ENCODE measurements at regions not wholly inside any gene's neighbourhood (a gene's known extent, or its start where the extent isn't known, plus 50 kb on each side); places are given as distances from the start of the nearest gene placed in this dataset.

- no peak overlapping the region for H3K27ac ChIP-seq (ENCODE audit: low read depth, low read length)
- H3K4me3 ChIP-seq (ENCODE audit: low read depth in 1 of 2, low read length in 2 of 2): no peak overlapping the region
- H3K36me3 ChIP-seq (ENCODE audit: insufficient read depth, low read length): no peaks in the 10 kb centered on the region
- H3K27me3 ChIP-seq (ENCODE audit: control insufficient read depth in 1 of 2, insufficient read depth in 2 of 2, low read length in 2 of 2): no peaks in the 10 kb centered on the region
- H3K9ac ChIP-seq (ENCODE audit: low read length): no peak overlapping the region
- H3K4me1 ChIP-seq (ENCODE audit: insufficient read depth, low read length): no peaks in the 10 kb centered on the region
- H3K9me3 ChIP-seq (ENCODE audit: low read length): no peaks in the 10 kb centered on the region
Measured at GRCh38 chr14:54275997-54276725, 120.6 kb upstream of the CDKN3 start.

DNA sequence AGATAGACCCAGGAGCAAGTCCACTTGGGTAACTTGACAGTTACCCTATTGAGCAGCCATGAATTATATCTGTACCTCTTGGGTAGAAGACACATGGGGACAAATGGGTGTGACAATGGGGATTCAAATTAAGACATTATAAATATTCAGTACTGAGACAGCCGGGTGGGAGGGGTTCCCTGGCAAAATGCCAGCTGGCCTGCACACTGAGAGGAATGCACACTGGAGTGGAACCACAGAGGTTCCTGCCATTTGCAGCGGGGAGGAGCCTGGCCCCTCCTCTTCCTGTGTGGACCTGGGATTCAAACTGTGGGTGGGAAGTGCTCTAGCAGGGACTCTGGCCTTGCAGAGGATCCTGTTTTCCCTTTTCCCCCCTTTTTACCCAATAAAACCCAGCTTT, 118.7 kb upstream of the CDKN3 start:
- H3K27ac ChIP-seq (ENCODE audit: low read depth, low read length): no peak overlapping the region
- no peaks in the 10 kb centered on the region for H3K36me3 ChIP-seq (ENCODE audit: insufficient read depth, low read length)
- H3K4me1 ChIP-seq (ENCODE audit: insufficient read depth, low read length): no peaks in the 10 kb centered on the region
- no peaks in the 10 kb centered on the region for H3K9me3 ChIP-seq (ENCODE audit: low read length)
- H3K4me3 ChIP-seq (ENCODE audit: low read depth in 1 of 2, low read length in 2 of 2): no peak overlapping the region
- H3K9ac ChIP-seq (ENCODE audit: low read length): no peak overlapping the region
- H3K27me3 ChIP-seq (ENCODE audit: control insufficient read depth in 1 of 2, insufficient read depth in 2 of 2, low read length in 2 of 2): no peaks in the 10 kb centered on the region

DNA sequence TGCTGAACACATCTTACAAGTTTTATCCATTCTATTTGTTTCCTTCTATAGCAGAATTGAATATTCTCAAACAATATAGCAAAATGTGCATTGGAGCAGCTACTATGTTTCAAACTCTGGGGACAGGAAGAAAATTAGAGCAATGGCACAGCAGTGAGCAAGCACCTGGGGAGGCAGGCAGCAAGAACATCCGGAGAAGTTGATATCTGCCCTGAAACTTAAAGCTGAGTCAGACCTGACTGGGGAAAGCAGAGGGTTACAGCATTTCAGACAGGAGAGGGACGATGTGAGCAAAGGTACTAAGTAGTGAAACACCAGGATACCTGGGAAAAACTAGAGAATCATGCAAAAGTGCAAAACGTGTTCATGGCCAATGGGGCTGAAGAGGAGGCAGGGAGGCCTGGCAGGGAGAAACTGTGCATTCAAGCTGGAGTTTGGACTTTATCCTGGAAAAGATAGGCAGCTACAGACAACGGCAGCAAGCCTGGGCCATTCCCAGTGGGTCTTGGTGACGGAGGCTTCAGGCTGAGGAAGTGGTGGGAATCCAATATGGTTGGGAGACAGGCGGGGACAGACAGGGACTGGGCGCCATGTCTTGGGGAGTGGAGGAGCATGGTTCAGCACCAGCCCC, 118.0 kb upstream of the CDKN3 start:
- no peaks in the 10 kb centered on the region for H3K27me3 ChIP-seq (ENCODE audit: control insufficient read depth in 1 of 2, insufficient read depth in 2 of 2, low read length in 2 of 2)
- H3K9me3 ChIP-seq (ENCODE audit: low read length): no peaks in the 10 kb centered on the region
- H3K27ac ChIP-seq (ENCODE audit: low read depth, low read length): no peak overlapping the region
- H3K9ac ChIP-seq (ENCODE audit: low read length): no peak overlapping the region
- no peaks in the 10 kb centered on the region for H3K36me3 ChIP-seq (ENCODE audit: insufficient read depth, low read length)
- no peak overlapping the region for H3K4me3 ChIP-seq (ENCODE audit: low read depth in 1 of 2, low read length in 2 of 2)
- no peaks in the 10 kb centered on the region for H3K4me1 ChIP-seq (ENCODE audit: insufficient read depth, low read length)

GRCh38 chr14:54282849-54283248, 114.0 kb upstream of the CDKN3 start:
- no peak overlapping the region for H3K27ac ChIP-seq (ENCODE audit: low read depth, low read length)
- H3K27me3 ChIP-seq (ENCODE audit: control insufficient read depth in 1 of 2, insufficient read depth in 2 of 2, low read length in 2 of 2): no peaks in the 10 kb centered on the region
- no peak overlapping the region for H3K9ac ChIP-seq (ENCODE audit: low read length)
- no peaks in the 10 kb centered on the region for H3K36me3 ChIP-seq (ENCODE audit: insufficient read depth, low read length)
- no peaks in the 10 kb centered on the region for H3K9me3 ChIP-seq (ENCODE audit: low read length)
- no peaks in the 10 kb centered on the region for H3K4me1 ChIP-seq (ENCODE audit: insufficient read depth, low read length)
- H3K4me3 ChIP-seq (ENCODE audit: low read depth in 1 of 2, low read length in 2 of 2): no peak overlapping the region

- no peaks in the 10 kb centered on the region for H3K27me3 ChIP-seq (ENCODE audit: control insufficient read depth in 1 of 2, insufficient read depth in 2 of 2, low read length in 2 of 2)
- no peak overlapping the region for H3K27ac ChIP-seq (ENCODE audit: low read depth, low read length)
- no peak overlapping the region for H3K9ac ChIP-seq (ENCODE audit: low read length)
- H3K4me1 ChIP-seq (ENCODE audit: insufficient read depth, low read length): no peaks in the 10 kb centered on the region
- no peak overlapping the region for H3K4me3 ChIP-seq (ENCODE audit: low read depth in 1 of 2, low read length in 2 of 2)
- H3K36me3 ChIP-seq (ENCODE audit: insufficient read depth, low read length): no peaks in the 10 kb centered on the region
- no peaks in the 10 kb centered on the region for H3K9me3 ChIP-seq (ENCODE audit: low read length)
Measured at GRCh38 chr14:54285030-54285429, 111.8 kb upstream of the CDKN3 start.

DNA sequence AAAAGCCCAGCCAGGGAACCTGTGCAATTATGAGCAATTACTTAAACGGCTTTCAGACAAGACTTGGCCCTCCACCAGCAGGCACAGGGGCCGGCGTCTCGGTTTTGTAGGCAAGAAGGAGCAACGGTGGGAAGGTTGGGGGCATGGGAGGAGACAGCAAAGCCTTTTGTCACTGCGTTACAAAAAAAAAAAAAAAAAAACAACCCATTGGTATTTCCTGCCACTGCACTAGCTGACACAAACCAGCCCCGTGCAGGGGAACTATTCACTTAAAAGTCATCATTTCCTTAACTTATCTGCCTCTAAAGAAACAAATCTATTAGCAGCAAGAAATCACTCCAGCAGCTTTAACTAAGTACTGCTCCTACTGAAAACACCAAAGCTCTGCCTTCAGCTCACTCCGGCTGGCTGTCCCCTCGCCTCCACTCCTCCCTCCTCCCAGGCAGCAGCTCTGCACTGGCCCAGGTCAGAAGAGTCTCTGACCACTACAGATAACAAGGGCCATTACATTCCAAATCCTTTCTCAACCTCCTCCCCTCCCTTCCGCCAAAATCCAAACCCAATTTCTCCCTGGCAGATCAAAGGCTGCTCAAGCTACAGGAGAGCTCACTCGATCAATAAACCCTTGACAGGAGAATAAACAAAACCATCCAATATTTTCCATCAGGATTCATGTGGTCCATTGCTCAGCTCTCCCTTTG, 105.2 kb upstream of the CDKN3 start:
- Histone ChIP-seq H3K9me3 (ENCODE audit: low read length) (no peaks in the 10 kb centered on the region), H3K36me3 (ENCODE audit: insufficient read depth, low read length) (no peaks in the 10 kb centered on the region), H3K27me3 (ENCODE audit: control insufficient read depth in 1 of 2, insufficient read depth in 2 of 2, low read length in 2 of 2) (no peaks in the 10 kb centered on the region), H3K9ac (ENCODE audit: low read length) (no peak overlapping the region), H3K27ac (ENCODE audit: low read depth, low read length) (no peak overlapping the region), H3K4me1 (ENCODE audit: insufficient read depth, low read length) (no peaks in the 10 kb centered on the region), H3K4me3 (ENCODE audit: low read depth in 1 of 2, low read length in 2 of 2) (no peak overlapping the region)

DNA sequence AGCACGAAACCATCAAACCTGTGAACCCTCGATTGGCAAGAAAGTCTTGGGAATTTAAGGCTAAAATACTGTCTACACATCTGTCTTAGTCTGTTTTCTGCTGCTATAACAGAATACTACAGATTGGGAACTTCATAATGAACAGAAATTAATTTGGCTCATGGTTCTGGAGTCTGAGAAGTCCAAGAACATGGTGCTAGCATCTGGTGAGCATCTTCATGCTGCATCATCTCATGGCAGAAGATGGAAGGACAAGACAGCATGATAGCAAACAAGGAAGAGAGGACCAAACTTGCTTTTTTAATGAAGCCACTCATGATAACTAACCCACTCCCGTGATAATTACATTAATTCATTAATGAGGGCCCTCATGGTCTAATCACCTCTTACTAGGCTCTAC, 102.0 kb upstream of the CDKN3 start:
- H3K9me3 ChIP-seq (ENCODE audit: low read length): no peaks in the 10 kb centered on the region
- no peak overlapping the region for H3K27ac ChIP-seq (ENCODE audit: low read depth, low read length)
- no peaks in the 10 kb centered on the region for H3K4me1 ChIP-seq (ENCODE audit: insufficient read depth, low read length)
- no peak overlapping the region for H3K9ac ChIP-seq (ENCODE audit: low read length)
- no peaks in the 10 kb centered on the region for H3K27me3 ChIP-seq (ENCODE audit: control insufficient read depth in 1 of 2, insufficient read depth in 2 of 2, low read length in 2 of 2)
- no peaks in the 10 kb centered on the region for H3K36me3 ChIP-seq (ENCODE audit: insufficient read depth, low read length)
- no peak overlapping the region for H3K4me3 ChIP-seq (ENCODE audit: low read depth in 1 of 2, low read length in 2 of 2)

GRCh38 chr14:54299410-54300363, 97.1 kb upstream of the CDKN3 start:
- Histone ChIP-seq H3K27ac (ENCODE audit: low read depth, low read length) (no peak overlapping the region), H3K9ac (ENCODE audit: low read length) (no peak overlapping the region), H3K36me3 (ENCODE audit: insufficient read depth, low read length) (no peaks in the 10 kb centered on the region), H3K4me3 (ENCODE audit: low read depth in 1 of 2, low read length in 2 of 2) (no peak overlapping the region), H3K9me3 (ENCODE audit: low read length) (no peaks in the 10 kb centered on the region), H3K4me1 (ENCODE audit: insufficient read depth, low read length) (no peaks in the 10 kb centered on the region), H3K27me3 (ENCODE audit: control insufficient read depth in 1 of 2, insufficient read depth in 2 of 2, low read length in 2 of 2) (no peaks in the 10 kb centered on the region)

DNA sequence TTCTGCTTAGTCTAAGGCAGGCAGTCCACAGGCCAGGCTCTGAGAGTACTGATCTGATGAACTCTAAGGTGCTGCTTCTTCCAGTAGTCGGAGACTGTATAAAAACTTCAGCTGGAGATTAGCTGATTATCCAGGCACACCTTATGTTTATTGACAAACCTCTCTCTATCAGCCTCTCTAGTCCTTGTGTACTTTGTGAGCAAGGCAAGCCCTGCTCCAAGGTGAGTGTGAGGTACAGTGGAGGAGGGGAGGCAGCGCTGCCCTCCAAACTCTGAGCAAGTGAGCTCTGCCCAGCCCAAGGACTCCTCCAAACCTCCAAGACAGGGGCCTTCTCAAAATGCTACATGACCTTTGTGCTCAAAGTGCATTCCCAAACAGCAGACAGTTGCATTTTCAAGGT, 95.9 kb upstream of the CDKN3 start:
- H3K9me3 ChIP-seq (ENCODE audit: low read length): no peaks in the 10 kb centered on the region
- H3K27ac ChIP-seq (ENCODE audit: low read depth, low read length): no peak overlapping the region
- no peaks in the 10 kb centered on the region for H3K27me3 ChIP-seq (ENCODE audit: control insufficient read depth in 1 of 2, insufficient read depth in 2 of 2, low read length in 2 of 2)
- H3K4me3 ChIP-seq (ENCODE audit: low read depth in 1 of 2, low read length in 2 of 2): no peak overlapping the region
- H3K9ac ChIP-seq (ENCODE audit: low read length): no peak overlapping the region
- no peaks in the 10 kb centered on the region for H3K4me1 ChIP-seq (ENCODE audit: insufficient read depth, low read length)
- no peaks in the 10 kb centered on the region for H3K36me3 ChIP-seq (ENCODE audit: insufficient read depth, low read length)

DNA sequence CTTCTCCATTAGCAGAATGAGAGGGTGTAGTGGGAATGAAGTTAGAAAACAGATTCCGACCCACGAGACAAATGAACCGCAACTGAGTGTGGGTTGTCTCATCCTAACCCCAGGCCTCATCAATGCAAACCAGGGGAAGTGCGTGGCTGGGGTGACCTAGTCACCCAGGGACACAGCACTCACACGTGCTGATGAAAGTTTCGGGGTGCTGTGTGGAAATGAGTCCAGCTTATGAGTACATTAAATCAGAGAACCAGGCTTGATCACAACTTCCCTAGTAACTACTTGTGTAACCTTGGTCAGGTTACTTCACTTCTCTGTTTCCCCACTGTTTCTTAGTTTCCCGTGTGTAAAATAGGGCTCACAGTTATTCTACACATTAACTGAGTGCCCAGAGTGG, 95.4 kb upstream of the CDKN3 start:
- no peak overlapping the region for H3K4me3 ChIP-seq (ENCODE audit: low read depth in 1 of 2, low read length in 2 of 2)
- no peaks in the 10 kb centered on the region for H3K4me1 ChIP-seq (ENCODE audit: insufficient read depth, low read length)
- no peaks in the 10 kb centered on the region for H3K9me3 ChIP-seq (ENCODE audit: low read length)
- no peak overlapping the region for H3K27ac ChIP-seq (ENCODE audit: low read depth, low read length)
- no peaks in the 10 kb centered on the region for H3K27me3 ChIP-seq (ENCODE audit: control insufficient read depth in 1 of 2, insufficient read depth in 2 of 2, low read length in 2 of 2)
- no peak overlapping the region for H3K9ac ChIP-seq (ENCODE audit: low read length)
- H3K36me3 ChIP-seq (ENCODE audit: insufficient read depth, low read length): no peaks in the 10 kb centered on the region

GRCh38 chr14:54306806-54307205, 90.0 kb upstream of the CDKN3 start:
- Histone ChIP-seq H3K36me3 (ENCODE audit: insufficient read depth, low read length) (no peaks in the 10 kb centered on the region), H3K9ac (ENCODE audit: low read length) (no peak overlapping the region), H3K4me1 (ENCODE audit: insufficient read depth, low read length) (no peaks in the 10 kb centered on the region), H3K27ac (ENCODE audit: low read depth, low read length) (no peak overlapping the region), H3K4me3 (ENCODE audit: low read depth in 1 of 2, low read length in 2 of 2) (no peak overlapping the region), H3K27me3 (ENCODE audit: control insufficient read depth in 1 of 2, insufficient read depth in 2 of 2, low read length in 2 of 2) (no peaks in the 10 kb centered on the region), H3K9me3 (ENCODE audit: low read length) (no peaks in the 10 kb centered on the region)
